H1 (cell line): ENCODE measurements at regions not wholly inside any gene's neighbourhood (a gene's known extent, or its start where the extent isn't known, plus 50 kb on each side); places are given as distances from the start of the nearest gene placed in this dataset.

Source experiments
- CTCF ChIA-PET: fragments of 300-600 bp; sonication (Branson Sonifier 250); formaldehyde crosslinking; loops from one replicate; lab custom pipeline; 2021; ENCODE audit not compliant: partially characterized antibody; lab: Charles Lee
- POLR2A ChIA-PET: fragments of 300-600 bp; sonication (Branson Sonifier 250); formaldehyde crosslinking; loops from one replicate; lab custom pipeline; 2021; ENCODE audit warnings: inconsistent platforms; ENCODE audit not compliant: partially characterized antibody; lab: Charles Lee
- DNase-seq, 2 experiments: peaks; one replicate each; pipeline versions ENCODE4 v3.0.0 to v3.0.0-alpha.2; 2010 to 2022; ENCODE audit warnings: low spot score in 2 of 2, low read depth in 1 of 2, mixed read lengths in 1 of 2
- FAIRE-seq: peaks from 2 replicates; lab custom pipeline; 2011; peaks lifted over from hg19 to GRCh38; lab: Jason Lieb, UNC
- H2AFZ ChIP-seq: 2 replicates; pipeline ENCODE4 v1.8.1; 2012; ENCODE audit warnings: low read length, inconsistent platforms
- H2AK5ac ChIP-seq: 2 replicates; pipeline ENCODE4 v1.6.1; 2013; ENCODE audit warnings: low read depth, low read length
- H2BK120ac ChIP-seq: replicated peaks from 2 replicates; pipeline ENCODE3; 2013; ENCODE audit warnings: low read depth, low read length, inconsistent platforms
- H2BK12ac ChIP-seq: 2 replicates; pipeline ENCODE4 v1.6.1; 2013; ENCODE audit warnings: low read depth, low read length
- H2BK15ac ChIP-seq: 2 replicates; pipeline ENCODE4 v1.6.1; 2013; ENCODE audit warnings: low read length
- H2BK20ac ChIP-seq: 2 replicates; pipeline ENCODE4 v1.6.1; 2013; ENCODE audit warnings: low read length
- H2BK5ac ChIP-seq: 2 replicates; pipeline ENCODE4 v1.6.1; 2013; ENCODE audit warnings: low read depth, low read length
- H3K14ac ChIP-seq: 2 replicates; pipeline ENCODE4 v1.6.1; 2013; ENCODE audit warnings: inconsistent platforms; ENCODE audit not compliant: insufficient read length
- H3K18ac ChIP-seq: 2 replicates; pipeline ENCODE4 v1.6.1; 2013; ENCODE audit warnings: low read length; ENCODE audit errors: extremely low read depth
- H3K23ac ChIP-seq: 2 replicates; pipeline ENCODE4 v1.6.1; 2013; ENCODE audit warnings: inconsistent platforms; ENCODE audit not compliant: insufficient read length
- H3K23me2 ChIP-seq: 2 replicates; pipeline ENCODE4 v1.6.1; 2013; ENCODE audit warnings: low read depth, low read length
- H3K27ac ChIP-seq: 2 replicates; pipeline ENCODE4 v1.6.1; 2011; ENCODE audit warnings: low read depth, low read length, inconsistent platforms
- H3K27me3 ChIP-seq, 4 experiments: replicated peaks in 1 of 4; 1 replicate in 1 of 4; 2 replicates in 3 of 4; pipeline versions ENCODE4 v1.6.1 to v1.8.1; 2011 to 2013; ENCODE audit warnings: low read length in 3 of 4, mild to moderate bottlenecking in 3 of 4, inconsistent platforms in 2 of 4, mixed read lengths in 2 of 4, moderate library complexity in 1 of 4; ENCODE audit not compliant: control insufficient read depth in 3 of 4, insufficient read depth in 3 of 4; ENCODE audit errors: extremely low read depth in 1 of 4
- H3K36me3 ChIP-seq, 4 experiments: 2 replicates each; pipeline versions ENCODE4 v1.6.1 to v1.8.1; 2011 to 2013; ENCODE audit warnings: mild to moderate bottlenecking in 4 of 4, low read length in 3 of 4, moderate library complexity in 2 of 4, control low read depth in 1 of 4, inconsistent platforms in 1 of 4; ENCODE audit not compliant: insufficient read depth in 4 of 4, control insufficient read depth in 2 of 4
- H3K4ac ChIP-seq: replicated peaks from 2 replicates; pipeline ENCODE3; 2013; ENCODE audit warnings: low read length, low read depth, mixed read lengths, inconsistent platforms; ENCODE audit not compliant: insufficient read length
- H3K4me1 ChIP-seq, 4 experiments: replicated peaks in 1 of 4; 1 replicate in 1 of 4; 2 replicates in 3 of 4; pipeline versions ENCODE4 v1.6.1 to v1.8.1; 2011 to 2013; ENCODE audit warnings: low read length in 3 of 4, inconsistent platforms in 2 of 4, mixed read lengths in 1 of 4; ENCODE audit not compliant: insufficient read depth in 4 of 4, control insufficient read depth in 3 of 4
- H3K4me2 ChIP-seq, 2 experiments: 2 replicates each; pipeline versions ENCODE4 v1.6.1 to v1.8.1; 2011 to 2013; ENCODE audit warnings: low read depth in 2 of 2, low read length in 2 of 2, control low read depth in 1 of 2, inconsistent platforms in 1 of 2, mild to moderate bottlenecking in 1 of 2; ENCODE audit not compliant: insufficient read depth in 1 of 2
- H3K4me3 ChIP-seq, 4 experiments: fragments of 200-600, 300-600 bp in 1 of 4; sonication (generic), shearing (Covaris generic), sonication (Bioruptor Twin) in 1 of 4; 2 replicates each; pipeline versions ENCODE4 v1.5.1 to v1.8.1; 2011 to 2016; ENCODE audit warnings: low read length in 4 of 4, low read depth in 3 of 4, control low read depth in 2 of 4, inconsistent platforms in 2 of 4, mild to moderate bottlenecking in 2 of 4, mixed read lengths in 1 of 4, moderate library complexity in 1 of 4; ENCODE audit not compliant: insufficient read depth in 2 of 4; ENCODE audit errors: extremely low read depth in 1 of 4
- H3K56ac ChIP-seq: replicated peaks from 2 replicates; pipeline ENCODE3; 2013; ENCODE audit warnings: low read depth, mild to moderate bottlenecking, mixed read lengths, low read length, inconsistent platforms; ENCODE audit not compliant: insufficient read length
- H3K79me1 ChIP-seq: 2 replicates; pipeline ENCODE4 v1.6.1; 2013; ENCODE audit warnings: low read depth, low read length, control low read depth
- H3K79me2 ChIP-seq, 2 experiments: 2 replicates each; pipeline versions ENCODE4 v1.6.1 to v1.8.1; 2012 to 2013; ENCODE audit warnings: low read length in 2 of 2, mild to moderate bottlenecking in 2 of 2, inconsistent platforms in 1 of 2; ENCODE audit not compliant: insufficient read depth in 2 of 2, control insufficient read depth in 1 of 2
- H3K9ac ChIP-seq, 4 experiments: replicated peaks in 1 of 4; 1 replicate in 1 of 4; 2 replicates in 3 of 4; pipeline versions ENCODE4 v1.6.1 to v1.8.1; 2011 to 2013; ENCODE audit warnings: low read depth in 3 of 4, low read length in 3 of 4, control low read depth in 2 of 4, mild to moderate bottlenecking in 2 of 4, moderate library complexity in 2 of 4, inconsistent platforms in 1 of 4; ENCODE audit errors: extremely low read depth in 1 of 4
- H3K9me3 ChIP-seq, 2 experiments: 2 replicates each; pipeline versions ENCODE4 v1.6.1 to v1.8.1; 2012 to 2013; ENCODE audit warnings: mild to moderate bottlenecking in 2 of 2, moderate library complexity in 2 of 2, control low read depth in 1 of 2, inconsistent platforms in 1 of 2, low read depth in 1 of 2, low read length in 1 of 2, mixed read lengths in 1 of 2; ENCODE audit not compliant: insufficient read depth in 2 of 2
- H4K20me1 ChIP-seq, 2 experiments: replicated peaks in 1 of 2; 2 replicates each; pipeline versions ENCODE3 to v1.8.1; 2011 to 2013; ENCODE audit warnings: inconsistent platforms in 2 of 2, low read length in 2 of 2, mild to moderate bottlenecking in 1 of 2; ENCODE audit not compliant: insufficient read depth in 2 of 2, control insufficient read depth in 1 of 2
- H4K5ac ChIP-seq: 2 replicates; pipeline ENCODE4 v1.6.1; 2013; ENCODE audit warnings: low read length, low read depth, mixed read lengths, inconsistent platforms; ENCODE audit not compliant: insufficient read length
- H4K8ac ChIP-seq: 2 replicates; pipeline ENCODE4 v1.8.0; 2013; ENCODE audit warnings: mild to moderate bottlenecking, moderate library complexity, low read length, inconsistent platforms; ENCODE audit not compliant: insufficient read depth; ENCODE audit errors: extremely low read depth
- H4K91ac ChIP-seq: replicated peaks from 2 replicates; pipeline ENCODE3; 2013; ENCODE audit warnings: low read length, mixed read lengths, inconsistent platforms; ENCODE audit not compliant: insufficient read length
- EGR1 ChIP-seq: IDR thresholded peaks from 2 replicates; pipeline ENCODE4 v1.6.1; 2011; ENCODE audit warnings: low read depth, low read length, borderline replicate concordance
- POLR2A ChIP-seq, 2 experiments: IDR thresholded peaks; 1 replicate in 1 of 2; 2 replicates in 1 of 2; pipeline ENCODE4 v1.6.1; 2011; ENCODE audit warnings: low read depth in 2 of 2, low read length in 2 of 2, mild to moderate bottlenecking in 2 of 2; ENCODE audit errors: control extremely low read depth in 1 of 2
- TF ChIP-seq, protein P1 (sequence below): IDR thresholded peaks from 2 replicates; pipeline ENCODE4 v1.6.1; 2011; ENCODE audit warnings: low read length, improper control_type of control experiment

DNA sequence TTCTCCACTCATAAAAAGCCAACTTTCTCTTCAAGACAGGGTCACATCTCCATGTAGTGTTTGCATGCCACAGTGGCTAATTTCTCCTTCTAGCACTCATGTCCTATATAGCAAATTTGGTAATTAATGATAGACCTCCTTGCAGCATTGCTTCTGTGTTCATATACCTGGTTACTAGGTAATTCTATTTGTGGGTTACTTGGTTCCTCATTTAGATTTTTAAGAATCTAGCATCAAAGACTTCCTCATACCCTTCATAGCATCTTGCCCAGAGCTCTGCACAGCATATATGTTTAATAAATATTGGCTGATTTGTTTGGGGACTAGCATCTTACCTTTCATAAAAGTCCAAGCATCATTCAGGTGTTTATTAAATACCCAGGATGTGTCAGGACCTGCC is 152.1 kb downstream of the DUSP6 start:
- no peak for FAIRE-seq
- H3K27me3 ChIP-seq: no peaks in the 10 kb centered on the region
- peaks cover 2% of the 10 kb centered on the region; the same call in 1 of the 2 replicates for H3K23me2 ChIP-seq
- H2BK5ac ChIP-seq: no peak overlapping the region
- ChIA-PET CTCF (no interaction called here), POLR2A (no interaction called here)
- no peak overlapping the region for H3K18ac ChIP-seq
- no peak overlapping the region for H2BK20ac ChIP-seq
- no peak overlapping the region for H3K4ac ChIP-seq
- H2BK120ac ChIP-seq: no peak overlapping the region
- TF ChIP-seq EGR1 (no peak), POLR2A (IDR thresholded peaks at IDR 0.05; ENCODE audit: control extremely low read depth in 1 of 2, low read depth in 2 of 2, low read length in 2 of 2) (no peak)
- TF ChIP-seq, protein P1, sequence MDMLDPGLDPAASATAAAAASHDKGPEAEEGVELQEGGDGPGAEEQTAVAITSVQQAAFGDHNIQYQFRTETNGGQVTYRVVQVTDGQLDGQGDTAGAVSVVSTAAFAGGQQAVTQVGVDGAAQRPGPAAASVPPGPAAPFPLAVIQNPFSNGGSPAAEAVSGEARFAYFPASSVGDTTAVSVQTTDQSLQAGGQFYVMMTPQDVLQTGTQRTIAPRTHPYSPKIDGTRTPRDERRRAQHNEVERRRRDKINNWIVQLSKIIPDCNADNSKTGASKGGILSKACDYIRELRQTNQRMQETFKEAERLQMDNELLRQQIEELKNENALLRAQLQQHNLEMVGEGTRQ: no peak
- TF ChIP-seq, all 59 proteins: peak for 0
- no peak overlapping the region for H3K23ac ChIP-seq
- no peak overlapping the region for H3K4me3 ChIP-seq
- H3K36me3 ChIP-seq: no peaks in the 10 kb centered on the region
- no peak overlapping the region for H2AFZ ChIP-seq
- H2BK15ac ChIP-seq: no peak overlapping the region
- no peak overlapping the region for H3K4me2 ChIP-seq
- H3K79me2 ChIP-seq: no peaks in the 10 kb centered on the region
- H3K9me3 ChIP-seq: no peaks in the 10 kb centered on the region
- H3K56ac ChIP-seq: no peak overlapping the region
- no peak overlapping the region for H2BK12ac ChIP-seq
- no peaks in the 10 kb centered on the region for H4K20me1 ChIP-seq
- H4K5ac ChIP-seq: no peak overlapping the region
- H3K27ac ChIP-seq: no peak overlapping the region
- H3K4me1 ChIP-seq: no peaks in the 10 kb centered on the region
- H4K8ac ChIP-seq: no peak overlapping the region
- DNase-seq: no peak
- H3K14ac ChIP-seq: no peak overlapping the region
- H4K91ac ChIP-seq: no peak overlapping the region
- H3K79me1 ChIP-seq: no peaks in the 10 kb centered on the region
- no peak overlapping the region for H3K9ac ChIP-seq
- no peak overlapping the region for H2AK5ac ChIP-seq
